ENCODE measurements at regions not wholly inside any gene's neighbourhood (a gene's known extent, or its start where the extent isn't known, plus 50 kb on each side); places are given as distances from the start of the nearest gene placed in this dataset.

- TF ChIP-seq, protein P1, sequence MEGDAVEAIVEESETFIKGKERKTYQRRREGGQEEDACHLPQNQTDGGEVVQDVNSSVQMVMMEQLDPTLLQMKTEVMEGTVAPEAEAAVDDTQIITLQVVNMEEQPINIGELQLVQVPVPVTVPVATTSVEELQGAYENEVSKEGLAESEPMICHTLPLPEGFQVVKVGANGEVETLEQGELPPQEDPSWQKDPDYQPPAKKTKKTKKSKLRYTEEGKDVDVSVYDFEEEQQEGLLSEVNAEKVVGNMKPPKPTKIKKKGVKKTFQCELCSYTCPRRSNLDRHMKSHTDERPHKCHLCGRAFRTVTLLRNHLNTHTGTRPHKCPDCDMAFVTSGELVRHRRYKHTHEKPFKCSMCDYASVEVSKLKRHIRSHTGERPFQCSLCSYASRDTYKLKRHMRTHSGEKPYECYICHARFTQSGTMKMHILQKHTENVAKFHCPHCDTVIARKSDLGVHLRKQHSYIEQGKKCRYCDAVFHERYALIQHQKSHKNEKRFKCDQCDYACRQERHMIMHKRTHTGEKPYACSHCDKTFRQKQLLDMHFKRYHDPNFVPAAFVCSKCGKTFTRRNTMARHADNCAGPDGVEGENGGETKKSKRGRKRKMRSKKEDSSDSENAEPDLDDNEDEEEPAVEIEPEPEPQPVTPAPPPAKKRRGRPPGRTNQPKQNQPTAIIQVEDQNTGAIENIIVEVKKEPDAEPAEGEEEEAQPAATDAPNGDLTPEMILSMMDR (conservative IDR thresholded peaks at IDR 0.05; ENCODE audit: low read depth in 2 of 2): no peak
- no peak for TF ChIP-seq EZH2phosphoT487 (IDR thresholded peaks at IDR 0.05; ENCODE audit: unreplicated experiment)
- TF ChIP-seq POLR2AphosphoS5 (IDR thresholded peaks at IDR 0.05; ENCODE audit: low read depth): no peak
- no peak for TF ChIP-seq ETS1 (IDR thresholded peaks at IDR 0.05)
- no peak for TF ChIP-seq EZH2 (IDR thresholded peaks at IDR 0.05; ENCODE audit: low read depth, unreplicated experiment)
- no peak for TF ChIP-seq ZNF114 (CRISPR knock-in tag; IDR thresholded peaks at IDR 0.05)
- TF ChIP-seq, protein P2, sequence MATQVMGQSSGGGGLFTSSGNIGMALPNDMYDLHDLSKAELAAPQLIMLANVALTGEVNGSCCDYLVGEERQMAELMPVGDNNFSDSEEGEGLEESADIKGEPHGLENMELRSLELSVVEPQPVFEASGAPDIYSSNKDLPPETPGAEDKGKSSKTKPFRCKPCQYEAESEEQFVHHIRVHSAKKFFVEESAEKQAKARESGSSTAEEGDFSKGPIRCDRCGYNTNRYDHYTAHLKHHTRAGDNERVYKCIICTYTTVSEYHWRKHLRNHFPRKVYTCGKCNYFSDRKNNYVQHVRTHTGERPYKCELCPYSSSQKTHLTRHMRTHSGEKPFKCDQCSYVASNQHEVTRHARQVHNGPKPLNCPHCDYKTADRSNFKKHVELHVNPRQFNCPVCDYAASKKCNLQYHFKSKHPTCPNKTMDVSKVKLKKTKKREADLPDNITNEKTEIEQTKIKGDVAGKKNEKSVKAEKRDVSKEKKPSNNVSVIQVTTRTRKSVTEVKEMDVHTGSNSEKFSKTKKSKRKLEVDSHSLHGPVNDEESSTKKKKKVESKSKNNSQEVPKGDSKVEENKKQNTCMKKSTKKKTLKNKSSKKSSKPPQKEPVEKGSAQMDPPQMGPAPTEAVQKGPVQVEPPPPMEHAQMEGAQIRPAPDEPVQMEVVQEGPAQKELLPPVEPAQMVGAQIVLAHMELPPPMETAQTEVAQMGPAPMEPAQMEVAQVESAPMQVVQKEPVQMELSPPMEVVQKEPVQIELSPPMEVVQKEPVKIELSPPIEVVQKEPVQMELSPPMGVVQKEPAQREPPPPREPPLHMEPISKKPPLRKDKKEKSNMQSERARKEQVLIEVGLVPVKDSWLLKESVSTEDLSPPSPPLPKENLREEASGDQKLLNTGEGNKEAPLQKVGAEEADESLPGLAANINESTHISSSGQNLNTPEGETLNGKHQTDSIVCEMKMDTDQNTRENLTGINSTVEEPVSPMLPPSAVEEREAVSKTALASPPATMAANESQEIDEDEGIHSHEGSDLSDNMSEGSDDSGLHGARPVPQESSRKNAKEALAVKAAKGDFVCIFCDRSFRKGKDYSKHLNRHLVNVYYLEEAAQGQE (IDR thresholded peaks at IDR 0.05; ENCODE audit: unreplicated experiment): no peak
- TF ChIP-seq ZNF331 (CRISPR knock-in tag; IDR thresholded peaks at IDR 0.05; ENCODE audit: low read depth): no peak
- no peak for TF ChIP-seq JUNB (IDR thresholded peaks at IDR 0.05; ENCODE audit: unreplicated experiment)
- TF ChIP-seq NANOG (IDR thresholded peaks at IDR 0.05; ENCODE audit: borderline replicate concordance): no peak
- no peak for TF ChIP-seq CREB1 (CRISPR knock-in tag; IDR thresholded peaks at IDR 0.05; ENCODE audit: low read depth)
Observed at GRCh38 chr21:25458484-25458883, 148.8 kb downstream of the MRPL39 start.

All from GM23338 (cell line).